NCI-H187 (cell line): ENCODE measurements at regions not wholly inside any gene's neighbourhood (a gene's known extent, or its start where the extent isn't known, plus 50 kb on each side); places are given as distances from the start of the nearest gene placed in this dataset.

Experiments used
- DNase-seq, 2 experiments: peaks; one replicate each; lab custom pipeline; 2025; lab: John Stamatoyannopoulos, UW

- DNase-seq: no peak
Measured at GRCh38 chr20:63115651-63116411, 100.1 kb downstream of the YTHDF1 start.

- DNase-seq: peak; percentile 89 to 93
Measured at GRCh38 chr20:63114693-63115311, 101.1 kb downstream of the YTHDF1 start.

GRCh38 chr20:63114006-63114692 is 101.8 kb downstream of the YTHDF1 start:
- peak; percentile 37 to 71 for DNase-seq

- no peak for DNase-seq
Measured at GRCh38 chr20:63112491-63113219, 103.3 kb downstream of the YTHDF1 start.

- no peak for DNase-seq
Measured at GRCh38 chr20:63108247-63108646, 101.5 kb upstream of the BHLHE23 start.

GRCh38 chr20:63107449-63108200 is 100.9 kb upstream of the BHLHE23 start:
- no peak for DNase-seq

- no peak for DNase-seq
Measured at GRCh38 chr20:63106765-63107448, 100.1 kb upstream of the BHLHE23 start.

GRCh38 chr20:63106108-63106764 is 99.5 kb upstream of the BHLHE23 start:
- DNase-seq: no peak

- DNase-seq: no peak
Measured at GRCh38 chr20:63105211-63106107, 98.7 kb upstream of the BHLHE23 start.

- no peak for DNase-seq
Measured at GRCh38 chr20:63104312-63105181, 97.8 kb upstream of the BHLHE23 start.

GRCh38 chr20:63103402-63104311 is 96.9 kb upstream of the BHLHE23 start:
- no peak for DNase-seq

GRCh38 chr20:63102721-63103375 is 96.1 kb upstream of the BHLHE23 start:
- no peak for DNase-seq

- DNase-seq: no peak
Measured at GRCh38 chr20:63101781-63102720, 95.3 kb upstream of the BHLHE23 start.

- DNase-seq: no peak
Measured at GRCh38 chr20:63100926-63101699, 94.3 kb upstream of the BHLHE23 start.
